ENCODE measurements at regions not wholly inside any gene's neighbourhood (a gene's known extent, or its start where the extent isn't known, plus 50 kb on each side); places are given as distances from the start of the nearest gene placed in this dataset.
"Not testable (repeated sequence)": the region's sequence is repeated elsewhere in the genome, so short reads cannot be mapped to it uniquely, and the experiment has no call there.

GRCh38 chr20:30585244-30585796 is 672.1 kb upstream of the DEFB115 start:
- intact Hi-C loops (cut with DNase I); H3K36me3 ChIP-seq (ENCODE audit: insufficient read depth in 1 of 2, low read depth in 1 of 2); H3K27ac ChIP-seq; H3K4me1 ChIP-seq; H3K27me3 ChIP-seq (ENCODE audit: insufficient read depth in 3 of 3, low read length in 2 of 3); H3K9me3 ChIP-seq: not testable (repeated sequence)
- DNase-seq = peak in 1 of 2 donors; percentile 82
- 3 to 25% (median 7%) methylated on average over 40 to 49 of the region's 49 CpGs for WGBS, 3 donors
- peak overlapping the region; percentile 57 for H3K4me3 ChIP-seq
- peak in 3 of 4 donors; percentile 53 to 99 (median 73) for ATAC-seq
- TF ChIP-seq CTCF (IDR thresholded peaks at IDR 0.05) = peak; percentile 26

GRCh38 chr20:30586178-30586577 is 671.3 kb upstream of the DEFB115 start:
- H3K9me3 ChIP-seq; H3K27ac ChIP-seq; H3K36me3 ChIP-seq (ENCODE audit: insufficient read depth in 1 of 2, low read depth in 1 of 2); H3K4me1 ChIP-seq; intact Hi-C loops (cut with DNase I); DNase-seq; H3K27me3 ChIP-seq (ENCODE audit: insufficient read depth in 3 of 3, low read length in 2 of 3); ATAC-seq: not testable (repeated sequence)
- peak overlapping the region; percentile 57 for H3K4me3 ChIP-seq
- 0 to 20% (median 10%) methylated on average over 20 to 24 of the region's 30 CpGs for WGBS, 3 donors

- Histone ChIP-seq H3K27me3 (ENCODE audit: insufficient read depth in 3 of 3, low read length in 2 of 3) (no peaks in the 10 kb centered on the region), H3K36me3 (ENCODE audit: insufficient read depth in 1 of 2, low read depth in 1 of 2) (no peaks in the 10 kb centered on the region), H3K9me3 (no peaks in the 10 kb centered on the region), H3K4me3 (no peak overlapping the region), H3K27ac (no peak overlapping the region), H3K4me1 (no peaks in the 10 kb centered on the region)
- intact Hi-C loops (cut with DNase I) = no loop called here
- ATAC-seq (no peak), DNase-seq (no peak)
- TF ChIP-seq CTCF (IDR thresholded peaks at IDR 0.05) = no peak
- WGBS, 3 donors = 66 to 76% (median 67%) methylated on average over 22 of the region's 22 CpGs
Measured at GRCh38 chr20:30593572-30593971, 663.9 kb upstream of the DEFB115 start.

- no peak for TF ChIP-seq CTCF (IDR thresholded peaks at IDR 0.05)
- H3K27ac ChIP-seq = no peak overlapping the region
- H3K4me3 ChIP-seq = no peak overlapping the region
- H3K9me3 ChIP-seq = no peaks in the 10 kb centered on the region
- H3K27me3 ChIP-seq (ENCODE audit: insufficient read depth in 3 of 3, low read length in 2 of 3) = no peaks in the 10 kb centered on the region
- no peaks in the 10 kb centered on the region for H3K4me1 ChIP-seq
- no peaks in the 10 kb centered on the region for H3K36me3 ChIP-seq (ENCODE audit: insufficient read depth in 1 of 2, low read depth in 1 of 2)
- 70 to 84% (median 80%) methylated on average over 18 of the region's 18 CpGs for WGBS, 3 donors
- no peak for ATAC-seq
- no peak for DNase-seq
- intact Hi-C loops (cut with DNase I) = no loop called here
Measured at GRCh38 chr20:30594112-30594511, 663.4 kb upstream of the DEFB115 start.

- no peaks in the 10 kb centered on the region for H3K27me3 ChIP-seq (ENCODE audit: insufficient read depth in 3 of 3, low read length in 2 of 3)
- intact Hi-C loops (cut with DNase I) = no loop called here
- no peaks in the 10 kb centered on the region for H3K9me3 ChIP-seq
- H3K27ac ChIP-seq = no peak overlapping the region
- H3K36me3 ChIP-seq (ENCODE audit: insufficient read depth in 1 of 2, low read depth in 1 of 2) = no peaks in the 10 kb centered on the region
- 85 to 95% (median 89%) methylated on average over 3 of the region's 3 CpGs for WGBS, 3 donors
- ATAC-seq = no peak
- TF ChIP-seq CTCF (IDR thresholded peaks at IDR 0.05) = no peak
- no peaks in the 10 kb centered on the region for H3K4me1 ChIP-seq
- no peak overlapping the region for H3K4me3 ChIP-seq
- no peak for DNase-seq
Measured at GRCh38 chr20:30595698-30596097, 661.8 kb upstream of the DEFB115 start.

- H3K27ac ChIP-seq; intact Hi-C loops (cut with DNase I); DNase-seq; H3K4me3 ChIP-seq; H3K36me3 ChIP-seq (ENCODE audit: insufficient read depth in 1 of 2, low read depth in 1 of 2); H3K27me3 ChIP-seq (ENCODE audit: insufficient read depth in 3 of 3, low read length in 2 of 3); ATAC-seq; H3K4me1 ChIP-seq; H3K9me3 ChIP-seq: not testable (repeated sequence)
- 52 to 66% (median 55%) methylated on average over 2 of the region's 2 CpGs for WGBS, 3 donors
Measured at GRCh38 chr20:30597429-30597828, 660.0 kb upstream of the DEFB115 start.
